ENCODE measurements at regions not wholly inside any gene's neighbourhood (a gene's known extent, or its start where the extent isn't known, plus 50 kb on each side); places are given as distances from the start of the nearest gene placed in this dataset.

GRCh38 chr3:74267131-74267530, 347.3 kb downstream of the CNTN3 start:
- TF ChIP-seq CTCF (IDR thresholded peaks at IDR 0.05) (no peak), POLR2A (IDR thresholded peaks at IDR 0.05) (no peak), POLR2AphosphoS5 (IDR thresholded peaks at IDR 0.05) (no peak), EP300 (IDR thresholded peaks at IDR 0.05) (no peak)

Data from stomach (tissue), 4 donors.